ENCODE measurements at regions not wholly inside any gene's neighbourhood (a gene's known extent, or its start where the extent isn't known, plus 50 kb on each side); places are given as distances from the start of the nearest gene placed in this dataset.

GRCh38 chr11:92628401-92629292, 340.8 kb upstream of the MTNR1B start:
- no peak for DNase-seq

- no peak for DNase-seq
Observed at GRCh38 chr11:92632495-92632894, 337.0 kb upstream of the MTNR1B start.

- no peak for DNase-seq
Observed at GRCh38 chr11:92633820-92634219, 335.6 kb upstream of the MTNR1B start.

- no peak for DNase-seq
Observed at GRCh38 chr11:92636543-92637188, 332.8 kb upstream of the MTNR1B start.

- DNase-seq: no peak
Observed at GRCh38 chr11:92638678-92639077, 330.8 kb upstream of the MTNR1B start.

- DNase-seq: no peak
Observed at GRCh38 chr11:92642177-92642931, 327.1 kb upstream of the MTNR1B start.

- DNase-seq: no peak
Observed at GRCh38 chr11:92643827-92644226, 325.6 kb upstream of the MTNR1B start.

- DNase-seq: no peak
Observed at GRCh38 chr11:92644595-92645445, 324.6 kb upstream of the MTNR1B start.

- no peak for DNase-seq
Observed at GRCh38 chr11:92651159-92651558, 318.3 kb upstream of the MTNR1B start.

- no peak for DNase-seq
Observed at GRCh38 chr11:92653454-92653853, 316.0 kb upstream of the MTNR1B start.

- DNase-seq: no peak
Observed at GRCh38 chr11:92656783-92657182, 312.7 kb upstream of the MTNR1B start.

GRCh38 chr11:92657226-92657625, 312.2 kb upstream of the MTNR1B start:
- DNase-seq: no peak

GRCh38 chr11:92658733-92659132, 310.7 kb upstream of the MTNR1B start:
- no peak for DNase-seq

- DNase-seq: no peak
Observed at GRCh38 chr11:92659793-92660192, 309.7 kb upstream of the MTNR1B start.

GRCh38 chr11:92662601-92663360, 306.7 kb upstream of the MTNR1B start:
- DNase-seq: no peak

- DNase-seq: no peak
Observed at GRCh38 chr11:92663539-92663938, 305.9 kb upstream of the MTNR1B start.

GRCh38 chr11:92667486-92668152, 301.8 kb upstream of the MTNR1B start:
- no peak for DNase-seq

- DNase-seq: no peak
Observed at GRCh38 chr11:92670308-92670890, 299.1 kb upstream of the MTNR1B start.

- no peak for DNase-seq
Observed at GRCh38 chr11:92671081-92671480, 298.4 kb upstream of the MTNR1B start.

GRCh38 chr11:92675303-92675702, 294.1 kb upstream of the MTNR1B start:
- DNase-seq: no peak

- DNase-seq: no peak
Observed at GRCh38 chr11:92675810-92676209, 293.6 kb upstream of the MTNR1B start.
